ENCODE measurements at regions not wholly inside any gene's neighbourhood (a gene's known extent, or its start where the extent isn't known, plus 50 kb on each side); places are given as distances from the start of the nearest gene placed in this dataset.
A peak's percentile ranks its signal among the peaks of the same experiment; 100 is the strongest.

GRCh38 chr19:27750391-27751043 is 1462.4 kb downstream of the UQCRFS1 start:
- DNase-seq (ENCODE audit: low read depth), result no peak

GRCh38 chr19:27748551-27749152 is 1464.3 kb downstream of the UQCRFS1 start:
- DNase-seq (ENCODE audit: low read depth), result peak; percentile 52

- peak; percentile 20 for DNase-seq (ENCODE audit: low read depth)
Measured at GRCh38 chr19:27746691-27747380, 1466.1 kb downstream of the UQCRFS1 start.

GRCh38 chr19:27745978-27746542 is 1466.9 kb downstream of the UQCRFS1 start:
- no peak for DNase-seq (ENCODE audit: low read depth)

GRCh38 chr19:27744926-27745768 is 1467.8 kb downstream of the UQCRFS1 start:
- no peak for DNase-seq (ENCODE audit: low read depth)

- no peak for DNase-seq (ENCODE audit: low read depth)
Measured at GRCh38 chr19:27742041-27742440, 1470.9 kb downstream of the UQCRFS1 start.

GRCh38 chr19:27741236-27741635 is 1471.7 kb downstream of the UQCRFS1 start:
- DNase-seq (ENCODE audit: low read depth), result no peak

GRCh38 chr19:27740396-27740795 is 1472.6 kb downstream of the UQCRFS1 start:
- no peak for DNase-seq (ENCODE audit: low read depth)

- no peak for DNase-seq (ENCODE audit: low read depth)
Measured at GRCh38 chr19:27738569-27739193, 1474.3 kb downstream of the UQCRFS1 start.

GRCh38 chr19:27736225-27736624 is 1476.7 kb downstream of the UQCRFS1 start:
- DNase-seq (ENCODE audit: low read depth), result no peak

- no peak for DNase-seq (ENCODE audit: low read depth)
Measured at GRCh38 chr19:27735314-27735713, 1477.6 kb downstream of the UQCRFS1 start.

- no peak for DNase-seq (ENCODE audit: low read depth)
Measured at GRCh38 chr19:27734496-27735220, 1478.3 kb downstream of the UQCRFS1 start.

- no peak for DNase-seq (ENCODE audit: low read depth)
Measured at GRCh38 chr19:27733551-27734266, 1479.2 kb downstream of the UQCRFS1 start.

- DNase-seq (ENCODE audit: low read depth), result no peak
Measured at GRCh38 chr19:27729332-27729731, 1483.6 kb downstream of the UQCRFS1 start.

- no peak for DNase-seq (ENCODE audit: low read depth)
Measured at GRCh38 chr19:27722625-27723024, 1490.3 kb downstream of the UQCRFS1 start.

GRCh38 chr19:27720155-27720554 is 1492.8 kb downstream of the UQCRFS1 start:
- no peak for DNase-seq (ENCODE audit: low read depth)

- DNase-seq (ENCODE audit: low read depth), result no peak
Measured at GRCh38 chr19:27719034-27719433, 1493.9 kb downstream of the UQCRFS1 start.

GRCh38 chr19:27718234-27718633 is 1494.7 kb downstream of the UQCRFS1 start:
- DNase-seq (ENCODE audit: low read depth), result no peak

GRCh38 chr19:27717825-27718224 is 1495.1 kb downstream of the UQCRFS1 start:
- DNase-seq (ENCODE audit: low read depth), result no peak

- DNase-seq (ENCODE audit: low read depth), result no peak
Measured at GRCh38 chr19:27716922-27717321, 1496.0 kb downstream of the UQCRFS1 start.

All from fibroblast of gingiva (primary cell).